RWPE1 (cell line): ENCODE measurements at regions not wholly inside any gene's neighbourhood (a gene's known extent, or its start where the extent isn't known, plus 50 kb on each side); places are given as distances from the start of the nearest gene placed in this dataset.

Source experiments
- CTCF ChIA-PET: fragments of 350-600 bp; sonication (Branson Sonifier 250); formaldehyde crosslinking; extraction: SDS; loops from one replicate; lab custom pipeline; 2021; lab: Yijun Ruan, JAX
- POLR2A ChIA-PET: fragments of 400-600 bp; formaldehyde crosslinking; extraction: SDS; loops from one replicate; lab custom pipeline; 2020; ENCODE audit warnings: antibody characterized with exemption; ENCODE audit not compliant: low non-redundant PET; lab: Yijun Ruan, JAX
- DNase-seq: peaks from one replicate; pipeline ENCODE4 v3.0.0; 2012; ENCODE audit warnings: low spot score
- H3K27ac ChIP-seq: fragments of 450-650 bp; 2 replicates; pipeline ENCODE4 v1.5.1; 2017
- CTCF ChIP-seq: fragments of 450-650 bp; conservative IDR thresholded peaks from 2 replicates; pipeline ENCODE4 v1.5.1; 2017; ENCODE audit warnings: low read depth, mild to moderate bottlenecking

GRCh38 chr7:108627476-108628051, 57.9 kb downstream of the DNAJB9 start:
- ChIA-PET POLR2A (no interaction called here), CTCF (no interaction called here)
- no peak overlapping the region for H3K27ac ChIP-seq
- no peak for TF ChIP-seq CTCF
- DNase-seq, result no peak

- no peak for DNase-seq
- CTCF ChIA-PET, result no interaction called here
- POLR2A ChIA-PET, result no interaction called here
- no peak for TF ChIP-seq CTCF
- H3K27ac ChIP-seq, result no peak overlapping the region
These were observed 59.0 kb downstream of the DNAJB9 start for GRCh38 chr7:108628678-108629077.

GRCh38 chr7:108629651-108630400, 60.2 kb downstream of the DNAJB9 start:
- POLR2A ChIA-PET, result no interaction called here
- no peak for DNase-seq
- no peak overlapping the region for H3K27ac ChIP-seq
- CTCF ChIA-PET, result no interaction called here
- no peak for TF ChIP-seq CTCF

GRCh38 chr7:108634036-108634435, 64.4 kb downstream of the DNAJB9 start:
- DNase-seq, result no peak
- CTCF ChIA-PET, result interaction anchor here (0.5 kb wide), 1 partner anchor 13 kb away, joined by 3 read pairs; no protein-coding TSS in a partner anchor
- POLR2A ChIA-PET, result no interaction called here
- H3K27ac ChIP-seq, result no peak overlapping the region
- TF ChIP-seq CTCF, result no peak

- H3K27ac ChIP-seq, result no peak overlapping the region
- no peak for DNase-seq
- CTCF ChIA-PET, result no interaction called here
- no peak for TF ChIP-seq CTCF
- POLR2A ChIA-PET, result no interaction called here
These were observed 64.9 kb downstream of the DNAJB9 start for GRCh38 chr7:108634535-108634934.

- no peak overlapping the region for H3K27ac ChIP-seq
- CTCF ChIA-PET, result interaction anchor here (0.5 kb wide), 1 partner anchor 177 kb away, joined by 3 read pairs; no protein-coding TSS in a partner anchor
- POLR2A ChIA-PET, result no interaction called here
- no peak for DNase-seq
- no peak for TF ChIP-seq CTCF
These were observed 67.5 kb downstream of the DNAJB9 start for GRCh38 chr7:108637049-108637621.
